ENCODE measurements at regions not wholly inside any gene's neighbourhood (a gene's known extent, or its start where the extent isn't known, plus 50 kb on each side); places are given as distances from the start of the nearest gene placed in this dataset.

DNA sequence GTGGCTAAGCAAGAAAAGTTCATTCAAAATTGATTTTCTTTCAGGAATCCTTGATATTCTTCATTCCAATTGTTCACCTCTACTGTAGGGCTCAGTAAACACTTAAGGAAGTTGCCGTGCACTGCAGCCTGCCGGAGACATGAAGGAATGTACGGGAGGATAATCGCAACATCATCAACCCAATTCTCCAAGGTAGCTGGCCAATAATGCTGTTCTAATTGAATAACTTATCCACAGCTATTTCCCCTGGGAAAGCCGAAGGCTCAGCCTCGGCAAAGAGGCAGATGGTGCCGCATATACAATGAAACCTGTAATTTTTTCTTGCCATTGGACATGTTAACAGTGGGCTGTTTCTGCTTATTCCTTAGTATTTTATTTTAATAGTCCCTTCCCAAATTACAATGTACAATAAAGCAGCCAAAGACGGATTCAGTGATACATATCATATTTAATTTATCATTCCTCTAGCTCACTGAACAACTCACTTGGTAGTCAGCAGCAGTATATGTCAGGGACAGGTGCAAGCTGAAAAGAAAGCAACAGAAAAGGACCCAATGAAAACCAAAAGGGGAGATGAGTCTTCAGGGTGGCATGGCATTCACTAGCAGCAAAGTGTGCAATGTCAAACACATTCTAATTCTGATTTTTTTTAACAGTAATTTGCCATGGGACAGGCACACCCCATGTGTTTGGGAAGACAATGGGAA, 420.5 kb upstream of the KLF12 start:
- TF ChIP-seq POLR2A (IDR thresholded peaks at IDR 0.05; ENCODE audit: extremely low read depth, insufficient read length) = no peak
- TF ChIP-seq, protein P1, sequence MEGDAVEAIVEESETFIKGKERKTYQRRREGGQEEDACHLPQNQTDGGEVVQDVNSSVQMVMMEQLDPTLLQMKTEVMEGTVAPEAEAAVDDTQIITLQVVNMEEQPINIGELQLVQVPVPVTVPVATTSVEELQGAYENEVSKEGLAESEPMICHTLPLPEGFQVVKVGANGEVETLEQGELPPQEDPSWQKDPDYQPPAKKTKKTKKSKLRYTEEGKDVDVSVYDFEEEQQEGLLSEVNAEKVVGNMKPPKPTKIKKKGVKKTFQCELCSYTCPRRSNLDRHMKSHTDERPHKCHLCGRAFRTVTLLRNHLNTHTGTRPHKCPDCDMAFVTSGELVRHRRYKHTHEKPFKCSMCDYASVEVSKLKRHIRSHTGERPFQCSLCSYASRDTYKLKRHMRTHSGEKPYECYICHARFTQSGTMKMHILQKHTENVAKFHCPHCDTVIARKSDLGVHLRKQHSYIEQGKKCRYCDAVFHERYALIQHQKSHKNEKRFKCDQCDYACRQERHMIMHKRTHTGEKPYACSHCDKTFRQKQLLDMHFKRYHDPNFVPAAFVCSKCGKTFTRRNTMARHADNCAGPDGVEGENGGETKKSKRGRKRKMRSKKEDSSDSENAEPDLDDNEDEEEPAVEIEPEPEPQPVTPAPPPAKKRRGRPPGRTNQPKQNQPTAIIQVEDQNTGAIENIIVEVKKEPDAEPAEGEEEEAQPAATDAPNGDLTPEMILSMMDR (IDR thresholded peaks at IDR 0.05; ENCODE audit: low read depth, low read length) = no peak
- TF ChIP-seq, protein P2, sequence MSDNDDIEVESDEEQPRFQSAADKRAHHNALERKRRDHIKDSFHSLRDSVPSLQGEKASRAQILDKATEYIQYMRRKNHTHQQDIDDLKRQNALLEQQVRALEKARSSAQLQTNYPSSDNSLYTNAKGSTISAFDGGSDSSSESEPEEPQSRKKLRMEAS (IDR thresholded peaks at IDR 0.05; ENCODE audit: low read depth, low read length) = no peak

Measured in NB4 (cell line).